C4-2B (cell line): ENCODE measurements at regions not wholly inside any gene's neighbourhood (a gene's known extent, or its start where the extent isn't known, plus 50 kb on each side); places are given as distances from the start of the nearest gene placed in this dataset.

Experiments used
- H3K27ac ChIP-seq: fragments of 450-650 bp; 2 replicates; pipeline ENCODE4 v1.5.1; 2017
- CTCF ChIP-seq: fragments of 450-650 bp; conservative IDR thresholded peaks from 2 replicates; pipeline ENCODE4 v1.5.1; 2017; ENCODE audit warnings: mild to moderate bottlenecking
- ZFX ChIP-seq: fragments of 450-650 bp; IDR thresholded peaks from 2 replicates; pipeline ENCODE4 v1.6.1; 2017

- no peak overlapping the region for H3K27ac ChIP-seq
- TF ChIP-seq CTCF (no peak), ZFX (no peak)
These were observed 124.9 kb upstream of the MAFB start for GRCh38 chr20:40813708-40814630.

GRCh38 chr20:40814631-40814960 lies 125.6 kb upstream of the MAFB start:
- TF ChIP-seq ZFX, result no peak
- TF ChIP-seq CTCF, result no peak
- H3K27ac ChIP-seq, result no peak overlapping the region

- TF ChIP-seq ZFX (no peak), CTCF (no peak)
- no peak overlapping the region for H3K27ac ChIP-seq
These were observed 126.4 kb upstream of the MAFB start for GRCh38 chr20:40815156-40816038.

GRCh38 chr20:40816039-40816352 lies 127.0 kb upstream of the MAFB start:
- H3K27ac ChIP-seq, result no peak overlapping the region
- TF ChIP-seq ZFX (no peak), CTCF (no peak)

GRCh38 chr20:40821429-40821828 lies 132.4 kb upstream of the MAFB start:
- TF ChIP-seq CTCF, result no peak
- no peak overlapping the region for H3K27ac ChIP-seq

- H3K27ac ChIP-seq, result no peak overlapping the region
- TF ChIP-seq CTCF (no peak), ZFX (no peak)
These were observed 137.7 kb upstream of the MAFB start for GRCh38 chr20:40826699-40827098.

GRCh38 chr20:40835321-40835720 lies 146.3 kb upstream of the MAFB start:
- TF ChIP-seq ZFX (no peak), CTCF (no peak)
- H3K27ac ChIP-seq, result no peak overlapping the region
